ENCODE measurements at regions not wholly inside any gene's neighbourhood (a gene's known extent, or its start where the extent isn't known, plus 50 kb on each side); places are given as distances from the start of the nearest gene placed in this dataset.

GRCh38 chr13:44755872-44756271 is 179.7 kb upstream of the TSC22D1 start:
- Histone ChIP-seq H3K9ac (ENCODE audit: insufficient read depth, low read depth, low read length) (no peak overlapping the region), H3K79me2 (ENCODE audit: insufficient read depth, low read length) (no peaks in the 10 kb centered on the region), H2AFZ (ENCODE audit: low read length) (no peak overlapping the region), H4K20me1 (ENCODE audit: insufficient read depth, low read length) (no peaks in the 10 kb centered on the region), H3K4me2 (ENCODE audit: low read depth, low read length) (no peak overlapping the region), H3K9me3 (ENCODE audit: low read length) (no peaks in the 10 kb centered on the region), H3K36me3 (replicated peaks in 1 of 2; ENCODE audit: control insufficient read depth in 1 of 2, insufficient read depth in 2 of 2, low read length in 2 of 2) (no peaks in the 10 kb centered on the region), H3K4me3 (replicated peaks in 1 of 3; ENCODE audit: insufficient read depth in 1 of 3, low read depth in 2 of 3, low read length in 3 of 3) (no peak overlapping the region), H3K27ac (ENCODE audit: extremely low read length, insufficient read depth, low read length) (no peak overlapping the region), H3K4me1 (ENCODE audit: insufficient read depth, low read length) (peaks cover 14% of the 10 kb centered on the region; the same call in 1 of the 2 replicates), H3K27me3 (ENCODE audit: control insufficient read depth in 1 of 2, insufficient read depth in 2 of 2, low read length in 2 of 2) (no peaks in the 10 kb centered on the region)
- ChIA-PET POLR2A (no interaction called here), CTCF (ENCODE audit: low intra/inter-chr PET ratio, low total read pairs) (no interaction called here)
- in situ Hi-C loops (cut with HindIII; ENCODE audit: extremely low pct_ligation_motif_present, low pct_unique_long_range_greater_than_20kb) = no loop called here
- no peak for TF ChIP-seq MYNN (CRISPR knock-in tag; IDR thresholded peaks at IDR 0.05; ENCODE audit: low read depth)
- no peak for TF ChIP-seq RERE (CRISPR knock-in tag; IDR thresholded peaks at IDR 0.05; ENCODE audit: low read depth)
- no peak for TF ChIP-seq SP4 (CRISPR knock-in tag; IDR thresholded peaks at IDR 0.05)
- TF ChIP-seq ZSCAN30 (CRISPR knock-in tag; IDR thresholded peaks at IDR 0.05) = no peak
- no peak for TF ChIP-seq NCOA2 (CRISPR knock-in tag; IDR thresholded peaks at IDR 0.05)
- no peak for TF ChIP-seq SIX4 (CRISPR knock-in tag; IDR thresholded peaks at IDR 0.05)
- FAIRE-seq = no peak
- WGBS (ENCODE audit: low lambda C conversion rate) = 35% methylated on average over 6 of the region's 6 CpGs
- no peak for ATAC-seq
- DNase-seq (ENCODE audit: low spot score) = peak; percentile 18
- BruUV-seq (replicated peaks) = no TSS peak
- intact Hi-C loops (cut with micrococcal nuclease; ENCODE audit: unreplicated experiment) = no loop called here
